Neural cell (in vitro differentiated cells): ENCODE measurements at regions not wholly inside any gene's neighbourhood (a gene's known extent, or its start where the extent isn't known, plus 50 kb on each side); places are given as distances from the start of the nearest gene placed in this dataset.

Experiments
- H2AFZ ChIP-seq: fragments of 200-600, 300-800 bp; sonication (generic), shearing (Covaris generic); 2 replicates; pipeline ENCODE4 v1.6.0; 2014; ENCODE audit warnings: low read depth, mild to moderate bottlenecking, antibody characterized with exemption, low read length, moderate library complexity
- H3F3A ChIP-seq: fragments of 200-600 bp; shearing (Covaris generic); 2 replicates; pipeline ENCODE4 v1.6.1; 2016; ENCODE audit warnings: mild to moderate bottlenecking, moderate library complexity, mixed read lengths, antibody characterized with exemption, low read length; ENCODE audit not compliant: insufficient read depth, poor library complexity, severe bottlenecking
- H3K27ac ChIP-seq: fragments of 200-600, 300-800 bp; sonication (generic), shearing (Covaris generic); 2 replicates; pipeline ENCODE4 v1.5.1; 2014; ENCODE audit warnings: mild to moderate bottlenecking, low read length, moderate library complexity
- H3K27me3 ChIP-seq: fragments of 300-800, 200-600 bp; sonication (generic), shearing (Covaris generic); 2 replicates; pipeline ENCODE4 v1.6.0; 2014; ENCODE audit warnings: mild to moderate bottlenecking, low read depth, low read length, moderate library complexity; ENCODE audit not compliant: insufficient read depth
- H3K36me3 ChIP-seq: fragments of 300-800, 200-600 bp; sonication (generic), shearing (Covaris generic); 2 replicates; pipeline ENCODE4 v1.5.1; 2014; ENCODE audit warnings: mild to moderate bottlenecking, antibody characterized with exemption, low read length, moderate library complexity; ENCODE audit not compliant: insufficient read depth
- H3K4me2 ChIP-seq: fragments of 300-800, 200-600 bp; sonication (generic), shearing (Covaris generic); 2 replicates; pipeline ENCODE4 v1.6.0; 2014; ENCODE audit warnings: mild to moderate bottlenecking, low read length
- H3K4me3 ChIP-seq: fragments of 300-800, 200-600 bp; sonication (generic), shearing (Covaris generic); 2 replicates; pipeline ENCODE4 v1.5.1; 2014; ENCODE audit warnings: mild to moderate bottlenecking, low read length, moderate library complexity
- H3K79me2 ChIP-seq: fragments of 200-600 bp; shearing (Covaris generic); replicated peaks from 2 replicates; pipeline ENCODE4 v1.6.0; 2014; ENCODE audit warnings: mild to moderate bottlenecking, low read length, moderate library complexity; ENCODE audit not compliant: insufficient read depth
- H3K9ac ChIP-seq: fragments of 300-800, 200-600 bp; sonication (generic), shearing (Covaris generic); 2 replicates; pipeline ENCODE4 v1.6.1; 2016; ENCODE audit warnings: mild to moderate bottlenecking, low read length, mixed read lengths
- H3K9me2 ChIP-seq: fragments of 200-600 bp; shearing (Covaris generic); 2 replicates; pipeline ENCODE4 v1.6.1; 2016; ENCODE audit warnings: mild to moderate bottlenecking, low read length, mixed read lengths; ENCODE audit not compliant: insufficient read depth
- H3K9me3 ChIP-seq: fragments of 200-600, 300-800 bp; sonication (generic), shearing (Covaris generic); 2 replicates; pipeline ENCODE4 v1.6.1; 2016; ENCODE audit warnings: mild to moderate bottlenecking, mixed run types, low read length, moderate library complexity, mixed read lengths
- H4K20me1 ChIP-seq: fragments of 200-600 bp; shearing (Covaris generic); 2 replicates; pipeline ENCODE4 v1.6.1; 2016; ENCODE audit warnings: mild to moderate bottlenecking, mixed run types; ENCODE audit not compliant: insufficient read depth
- EP300 ChIP-seq: fragments of 450-650 bp; conservative IDR thresholded peaks from 2 replicates; pipeline ENCODE4 v1.6.1; 2014; ENCODE audit warnings: antibody characterized with exemption, mild to moderate bottlenecking, moderate library complexity; ENCODE audit not compliant: poor library complexity, severe bottlenecking
- EZH2 ChIP-seq: fragments of 200-600, 300-800 bp; shearing (Covaris generic), sonication (generic); IDR thresholded peaks from 2 replicates; pipeline ENCODE4 v1.6.1; 2014; ENCODE audit warnings: antibody characterized with exemption, low read length, borderline replicate concordance, mild to moderate bottlenecking; ENCODE audit not compliant: insufficient read depth, poor library complexity, severe bottlenecking
- MXI1 ChIP-seq: fragments of 450-650 bp; conservative IDR thresholded peaks from 2 replicates; pipeline ENCODE4 v1.6.1; 2014; ENCODE audit warnings: antibody characterized with exemption, mild to moderate bottlenecking; ENCODE audit not compliant: poor library complexity, severe bottlenecking
- POLR2AphosphoS5 ChIP-seq: IDR thresholded peaks from 2 replicates; pipeline ENCODE4 v1.6.1; 2012
- RAD21 ChIP-seq: fragments of 450-650 bp; conservative IDR thresholded peaks from 2 replicates; pipeline ENCODE4 v1.6.1; 2014; ENCODE audit warnings: antibody characterized with exemption, mild to moderate bottlenecking, moderate library complexity
- SMC3 ChIP-seq: fragments of 450-650 bp; conservative IDR thresholded peaks from 2 replicates; pipeline ENCODE4 v1.6.1; 2014; ENCODE audit warnings: antibody characterized with exemption, mild to moderate bottlenecking, moderate library complexity; ENCODE audit not compliant: poor library complexity
- TAF1 ChIP-seq: IDR thresholded peaks from 2 replicates; pipeline ENCODE4 v1.6.1; 2012; ENCODE audit warnings: low read depth
- TF ChIP-seq, protein P1 (sequence below): IDR thresholded peaks from 2 replicates; pipeline ENCODE4 v1.6.1; 2012; ENCODE audit warnings: borderline replicate concordance
- TF ChIP-seq, protein P2 (sequence below): fragments of 450-650 bp; IDR thresholded peaks from 2 replicates; pipeline ENCODE4 v1.5.1; 2014; ENCODE audit warnings: antibody characterized with exemption, mild to moderate bottlenecking, moderate library complexity; ENCODE audit not compliant: poor library complexity, severe bottlenecking

DNA sequence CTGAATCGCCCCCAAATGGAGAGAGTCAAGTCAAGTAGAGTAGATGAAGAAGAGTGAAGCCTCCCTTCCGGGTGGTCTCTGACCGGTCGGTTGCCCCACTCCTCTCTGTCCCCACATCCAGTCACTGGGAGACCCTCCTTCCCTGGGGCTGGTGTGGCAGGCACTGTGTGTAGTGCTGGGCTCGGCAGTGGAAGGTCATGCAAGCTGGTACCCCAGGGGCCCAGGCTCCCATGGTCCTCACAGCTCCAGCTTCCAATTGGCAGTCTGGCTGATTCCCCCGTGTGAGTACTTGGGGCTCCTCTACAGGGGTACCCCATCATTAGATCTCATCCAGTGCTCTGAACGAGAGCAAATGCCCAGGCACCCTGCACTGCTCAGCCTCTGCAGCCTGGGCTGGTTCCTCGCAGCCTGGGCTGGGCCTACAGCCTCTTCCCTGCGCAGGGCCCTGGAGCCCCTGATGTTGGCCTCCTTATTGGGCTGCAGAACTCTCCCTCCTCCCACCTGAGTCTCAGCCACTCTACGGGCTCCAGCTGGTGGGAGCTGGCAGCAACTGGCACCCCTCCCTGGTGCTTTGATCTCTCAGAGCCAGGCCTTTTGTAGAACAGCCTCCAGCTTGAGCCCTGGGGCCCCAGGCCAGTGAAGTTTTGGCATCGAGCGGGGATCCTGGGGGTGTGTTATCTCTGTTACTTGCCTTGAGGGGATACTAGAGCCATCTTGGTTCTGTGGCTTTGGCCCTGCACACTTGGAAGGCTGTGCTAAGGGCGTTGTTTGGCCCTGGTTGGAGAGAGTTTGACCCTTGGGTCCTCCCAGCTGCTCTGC is 187.8 kb upstream of the HDAC4 start:
- Histone ChIP-seq H3K27ac (no peak overlapping the region), H2AFZ (no peak overlapping the region), H3K27me3 (no peaks in the 10 kb centered on the region), H3K36me3 (no peaks in the 10 kb centered on the region), H3F3A (no peaks in the 10 kb centered on the region), H3K9me3 (no peaks in the 10 kb centered on the region), H3K4me3 (no peak overlapping the region), H3K4me2 (no peak overlapping the region), H3K79me2 (no peaks in the 10 kb centered on the region), H4K20me1 (no peaks in the 10 kb centered on the region), H3K9me2 (no peaks in the 10 kb centered on the region), H3K9ac (no peak overlapping the region)
- TF ChIP-seq POLR2AphosphoS5, result no peak
- TF ChIP-seq MXI1, result no peak
- TF ChIP-seq, protein P1, sequence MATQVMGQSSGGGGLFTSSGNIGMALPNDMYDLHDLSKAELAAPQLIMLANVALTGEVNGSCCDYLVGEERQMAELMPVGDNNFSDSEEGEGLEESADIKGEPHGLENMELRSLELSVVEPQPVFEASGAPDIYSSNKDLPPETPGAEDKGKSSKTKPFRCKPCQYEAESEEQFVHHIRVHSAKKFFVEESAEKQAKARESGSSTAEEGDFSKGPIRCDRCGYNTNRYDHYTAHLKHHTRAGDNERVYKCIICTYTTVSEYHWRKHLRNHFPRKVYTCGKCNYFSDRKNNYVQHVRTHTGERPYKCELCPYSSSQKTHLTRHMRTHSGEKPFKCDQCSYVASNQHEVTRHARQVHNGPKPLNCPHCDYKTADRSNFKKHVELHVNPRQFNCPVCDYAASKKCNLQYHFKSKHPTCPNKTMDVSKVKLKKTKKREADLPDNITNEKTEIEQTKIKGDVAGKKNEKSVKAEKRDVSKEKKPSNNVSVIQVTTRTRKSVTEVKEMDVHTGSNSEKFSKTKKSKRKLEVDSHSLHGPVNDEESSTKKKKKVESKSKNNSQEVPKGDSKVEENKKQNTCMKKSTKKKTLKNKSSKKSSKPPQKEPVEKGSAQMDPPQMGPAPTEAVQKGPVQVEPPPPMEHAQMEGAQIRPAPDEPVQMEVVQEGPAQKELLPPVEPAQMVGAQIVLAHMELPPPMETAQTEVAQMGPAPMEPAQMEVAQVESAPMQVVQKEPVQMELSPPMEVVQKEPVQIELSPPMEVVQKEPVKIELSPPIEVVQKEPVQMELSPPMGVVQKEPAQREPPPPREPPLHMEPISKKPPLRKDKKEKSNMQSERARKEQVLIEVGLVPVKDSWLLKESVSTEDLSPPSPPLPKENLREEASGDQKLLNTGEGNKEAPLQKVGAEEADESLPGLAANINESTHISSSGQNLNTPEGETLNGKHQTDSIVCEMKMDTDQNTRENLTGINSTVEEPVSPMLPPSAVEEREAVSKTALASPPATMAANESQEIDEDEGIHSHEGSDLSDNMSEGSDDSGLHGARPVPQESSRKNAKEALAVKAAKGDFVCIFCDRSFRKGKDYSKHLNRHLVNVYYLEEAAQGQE, result no peak

DNA sequence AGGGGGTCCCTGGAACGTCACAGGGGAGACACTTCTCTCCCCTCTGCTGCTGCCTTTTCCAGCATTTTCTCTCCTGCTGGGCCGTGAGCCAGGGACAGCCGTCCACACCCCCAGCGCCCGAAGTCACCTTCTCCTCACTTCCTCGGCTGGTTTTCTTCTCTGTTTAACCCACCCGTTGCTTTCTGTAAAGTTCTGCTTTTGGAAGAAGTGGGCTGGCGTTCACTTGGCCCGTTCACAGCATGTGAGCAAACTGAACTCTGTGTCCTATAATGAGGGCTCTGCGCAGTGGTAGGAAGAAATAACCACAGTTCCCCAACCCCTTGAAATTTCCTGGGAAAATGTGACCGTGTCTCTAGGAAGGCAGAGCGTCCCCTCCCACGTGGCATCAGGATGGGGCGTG is 187.0 kb upstream of the HDAC4 start:
- Histone ChIP-seq H2AFZ (no peak overlapping the region), H3K4me2 (no peak overlapping the region), H3K4me3 (no peak overlapping the region), H3K36me3 (no peaks in the 10 kb centered on the region), H3K27ac (no peak overlapping the region), H3K9me3 (no peaks in the 10 kb centered on the region), H3K27me3 (no peaks in the 10 kb centered on the region), H3K9ac (no peak overlapping the region), H3F3A (no peaks in the 10 kb centered on the region), H4K20me1 (no peaks in the 10 kb centered on the region), H3K9me2 (no peaks in the 10 kb centered on the region), H3K79me2 (no peaks in the 10 kb centered on the region)
- TF ChIP-seq, protein P2, sequence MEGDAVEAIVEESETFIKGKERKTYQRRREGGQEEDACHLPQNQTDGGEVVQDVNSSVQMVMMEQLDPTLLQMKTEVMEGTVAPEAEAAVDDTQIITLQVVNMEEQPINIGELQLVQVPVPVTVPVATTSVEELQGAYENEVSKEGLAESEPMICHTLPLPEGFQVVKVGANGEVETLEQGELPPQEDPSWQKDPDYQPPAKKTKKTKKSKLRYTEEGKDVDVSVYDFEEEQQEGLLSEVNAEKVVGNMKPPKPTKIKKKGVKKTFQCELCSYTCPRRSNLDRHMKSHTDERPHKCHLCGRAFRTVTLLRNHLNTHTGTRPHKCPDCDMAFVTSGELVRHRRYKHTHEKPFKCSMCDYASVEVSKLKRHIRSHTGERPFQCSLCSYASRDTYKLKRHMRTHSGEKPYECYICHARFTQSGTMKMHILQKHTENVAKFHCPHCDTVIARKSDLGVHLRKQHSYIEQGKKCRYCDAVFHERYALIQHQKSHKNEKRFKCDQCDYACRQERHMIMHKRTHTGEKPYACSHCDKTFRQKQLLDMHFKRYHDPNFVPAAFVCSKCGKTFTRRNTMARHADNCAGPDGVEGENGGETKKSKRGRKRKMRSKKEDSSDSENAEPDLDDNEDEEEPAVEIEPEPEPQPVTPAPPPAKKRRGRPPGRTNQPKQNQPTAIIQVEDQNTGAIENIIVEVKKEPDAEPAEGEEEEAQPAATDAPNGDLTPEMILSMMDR, result no peak
- no peak for TF ChIP-seq TAF1
- TF ChIP-seq MXI1, result no peak
- TF ChIP-seq EP300, result no peak
- no peak for TF ChIP-seq EZH2
- no peak for TF ChIP-seq SMC3
- TF ChIP-seq, protein P1, result no peak
- TF ChIP-seq POLR2AphosphoS5, result no peak
- no peak for TF ChIP-seq RAD21
